ENCODE measurements at regions not wholly inside any gene's neighbourhood (a gene's known extent, or its start where the extent isn't known, plus 50 kb on each side); places are given as distances from the start of the nearest gene placed in this dataset.
"Not testable (repeated sequence)": the region's sequence is repeated elsewhere in the genome, so short reads cannot be mapped to it uniquely, and the experiment has no call there.

DNA sequence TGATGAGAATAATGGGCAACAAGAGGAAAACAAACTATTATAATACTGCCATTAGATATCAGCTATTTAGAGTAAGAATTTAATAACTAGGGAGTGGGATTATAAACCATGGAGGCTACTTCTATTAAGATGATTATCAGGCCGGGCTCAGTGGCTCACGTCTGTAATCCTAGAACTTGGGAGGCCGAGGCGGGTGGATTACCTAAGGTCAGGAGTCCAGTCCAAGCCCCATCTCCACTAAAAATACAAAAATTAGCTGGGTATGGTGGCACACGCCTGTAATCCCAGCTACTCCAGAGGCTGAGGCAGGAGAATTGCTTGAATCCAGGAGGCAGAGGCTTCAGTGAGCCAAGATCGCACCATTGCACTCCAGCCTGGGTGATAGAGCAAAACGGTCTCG, 355.6 kb downstream of the PPP1R3A start:
- DNase-seq = not testable (repeated sequence)

- no peak for DNase-seq
These were observed 356.0 kb downstream of the PPP1R3A start for GRCh38 chr7:113562801-113563200.

DNA sequence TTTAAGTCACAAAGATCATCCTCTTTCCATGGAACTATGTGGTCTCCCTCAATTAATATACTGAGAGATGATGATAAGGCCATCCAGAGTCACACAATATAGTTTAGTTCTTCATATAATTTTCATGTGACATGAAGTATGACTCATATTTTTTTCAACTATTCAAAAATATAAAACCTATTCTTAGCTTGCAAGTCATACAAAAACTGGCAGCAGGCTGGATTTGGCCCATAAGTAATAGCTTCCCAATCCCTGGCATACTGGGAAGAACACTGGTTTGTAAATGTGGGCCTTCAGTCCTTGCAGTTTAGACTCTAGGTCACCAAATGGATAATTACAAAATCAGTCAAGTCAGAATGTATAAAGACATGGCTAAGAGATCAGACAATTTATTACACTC, 356.6 kb downstream of the PPP1R3A start:
- no peak for DNase-seq

DNA sequence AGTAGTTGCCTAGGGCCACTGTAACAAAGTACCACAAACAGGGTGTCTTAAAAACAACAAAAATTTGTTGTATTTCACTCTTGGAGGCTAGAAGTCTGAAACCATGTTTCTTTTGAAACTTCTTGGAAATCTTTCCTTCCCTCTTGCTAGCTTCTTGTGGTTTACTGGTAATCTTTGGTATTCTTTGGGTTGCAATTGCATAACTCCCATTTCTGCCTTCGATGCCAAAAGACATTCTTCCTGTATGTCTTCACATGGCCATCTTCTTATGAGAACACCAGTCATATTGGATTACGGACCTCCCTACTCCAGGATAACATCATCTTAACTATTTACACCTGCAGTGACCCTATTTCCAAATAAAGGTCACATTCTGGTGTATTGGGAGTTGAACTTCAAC, 357.4 kb downstream of the PPP1R3A start:
- no peak for DNase-seq

DNA sequence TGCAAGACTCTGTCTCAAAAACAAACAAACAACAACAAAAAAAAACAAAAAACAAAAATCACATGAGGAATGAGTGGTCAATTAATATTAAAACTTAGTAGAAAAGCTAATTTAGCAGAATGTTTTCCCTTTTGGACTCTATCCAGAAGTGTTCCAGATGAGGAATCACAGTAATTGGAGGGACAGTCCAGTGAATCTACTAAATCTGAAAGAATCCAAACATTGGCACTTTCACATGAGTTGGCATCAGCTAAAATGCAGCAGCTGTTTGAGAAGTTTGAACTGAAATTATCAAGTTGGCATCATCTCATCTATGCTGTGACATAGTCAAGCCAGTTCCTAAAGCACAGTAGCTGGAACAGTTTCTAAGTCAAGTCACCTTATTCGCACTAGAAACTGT, 367.8 kb downstream of the PPP1R3A start:
- no peak for DNase-seq

DNA sequence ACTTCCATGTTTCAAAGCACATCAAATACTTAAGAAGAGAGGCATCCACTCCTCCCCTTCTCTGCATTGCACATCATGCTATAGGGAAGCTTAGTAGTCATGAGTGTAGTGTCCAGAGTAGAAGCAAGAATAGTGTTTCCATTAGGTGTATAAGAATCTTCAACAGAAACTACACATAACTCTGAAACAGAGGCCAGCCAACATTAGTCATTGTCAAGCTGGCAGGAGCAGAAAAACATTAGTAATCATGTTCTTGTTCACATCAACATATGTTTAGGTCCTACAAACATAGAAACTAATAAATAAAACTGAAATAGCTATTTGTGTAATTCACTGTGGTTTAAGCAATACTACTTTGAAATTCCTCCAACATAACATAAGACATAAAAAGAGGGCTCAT, 370.2 kb downstream of the PPP1R3A start:
- DNase-seq = no peak

DNA sequence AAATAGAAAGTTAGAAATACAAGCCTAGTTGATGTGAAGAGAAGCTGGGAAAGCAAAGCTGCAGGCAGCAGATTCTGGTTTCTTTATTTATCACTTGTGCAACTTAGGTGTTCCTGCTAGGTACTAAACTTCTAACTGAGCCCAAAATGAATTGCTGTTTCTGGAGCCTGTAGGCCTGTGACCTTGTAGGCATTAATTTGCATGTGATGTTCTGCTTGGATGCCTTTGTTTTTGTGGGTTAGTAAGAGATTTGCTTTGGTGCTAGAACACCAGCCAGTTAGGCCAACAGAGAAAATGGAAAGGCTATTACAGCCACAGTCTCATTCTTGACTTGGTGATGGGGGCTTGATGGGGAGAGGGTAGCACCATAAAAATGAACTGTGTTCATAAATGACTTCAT, 370.7 kb downstream of the PPP1R3A start:
- DNase-seq = no peak

- DNase-seq = no peak
These were observed 397.3 kb downstream of the PPP1R3A start for GRCh38 chr7:113521468-113521867.

DNA sequence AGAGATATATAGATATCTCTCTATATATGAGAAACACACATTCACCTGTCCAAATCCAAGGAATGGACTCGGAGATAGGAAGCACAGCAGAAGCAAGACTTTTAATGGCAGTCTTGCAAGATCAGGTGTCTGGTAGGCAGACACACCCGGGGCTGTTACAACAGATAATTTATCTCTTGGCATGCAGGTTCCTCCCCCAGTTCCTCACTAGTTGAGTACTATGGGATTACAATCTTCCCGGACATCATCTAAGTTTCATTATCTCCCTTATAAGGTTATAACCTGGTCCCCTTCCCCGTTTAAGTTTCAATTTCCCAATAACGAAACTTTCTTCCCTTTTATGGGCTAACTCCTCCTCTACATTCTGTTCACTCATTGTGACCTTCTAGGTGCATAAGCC, 399.3 kb downstream of the PPP1R3A start:
- no peak for DNase-seq

- DNase-seq = no peak
These were observed 386.3 kb upstream of the SMIM30 start for GRCh38 chr7:113504691-113505090.

DNA sequence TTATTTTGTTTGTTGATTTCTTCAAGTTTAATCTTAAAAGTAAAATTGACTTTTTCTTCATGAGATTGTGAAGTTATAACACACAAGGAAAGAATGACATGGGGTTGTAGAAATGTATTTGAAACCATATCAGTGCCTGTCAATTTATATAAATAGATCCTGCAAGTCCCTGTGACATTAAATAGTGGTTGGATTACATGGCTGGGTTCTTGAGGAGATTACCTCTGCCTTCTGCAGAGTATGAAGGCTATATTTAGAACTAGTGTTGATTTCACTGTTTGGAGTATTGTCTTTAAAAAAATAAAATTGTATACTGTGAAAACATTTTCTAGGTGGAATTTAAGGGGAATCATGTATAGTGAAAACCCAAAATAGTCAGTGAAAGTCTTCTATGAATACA, 385.8 kb upstream of the SMIM30 start:
- DNase-seq = no peak

GRCh38 chr7:113496586-113496985, 378.2 kb upstream of the SMIM30 start:
- not testable (repeated sequence) for DNase-seq

- DNase-seq = not testable (repeated sequence)
These were observed 376.6 kb upstream of the SMIM30 start for GRCh38 chr7:113494797-113495566.

DNA sequence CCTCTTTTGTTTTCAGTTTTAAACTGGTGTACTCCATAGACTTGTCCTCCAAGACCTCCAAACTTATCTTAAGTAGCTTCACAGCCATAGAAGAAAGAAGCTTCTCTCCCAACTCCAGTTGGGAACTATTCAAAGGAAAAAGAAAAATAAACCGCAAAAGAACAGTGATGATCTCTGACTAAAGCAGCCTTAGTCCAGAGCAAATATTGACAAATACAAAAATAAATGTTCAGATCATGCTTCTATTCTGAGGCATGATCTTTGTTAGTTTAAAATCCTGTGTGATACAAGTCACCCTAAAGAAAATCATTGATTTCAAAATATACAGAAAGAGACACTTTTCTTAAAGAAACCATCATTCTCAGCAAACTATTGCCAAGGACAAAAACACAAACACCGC, 373.0 kb upstream of the SMIM30 start:
- DNase-seq = no peak

DNA sequence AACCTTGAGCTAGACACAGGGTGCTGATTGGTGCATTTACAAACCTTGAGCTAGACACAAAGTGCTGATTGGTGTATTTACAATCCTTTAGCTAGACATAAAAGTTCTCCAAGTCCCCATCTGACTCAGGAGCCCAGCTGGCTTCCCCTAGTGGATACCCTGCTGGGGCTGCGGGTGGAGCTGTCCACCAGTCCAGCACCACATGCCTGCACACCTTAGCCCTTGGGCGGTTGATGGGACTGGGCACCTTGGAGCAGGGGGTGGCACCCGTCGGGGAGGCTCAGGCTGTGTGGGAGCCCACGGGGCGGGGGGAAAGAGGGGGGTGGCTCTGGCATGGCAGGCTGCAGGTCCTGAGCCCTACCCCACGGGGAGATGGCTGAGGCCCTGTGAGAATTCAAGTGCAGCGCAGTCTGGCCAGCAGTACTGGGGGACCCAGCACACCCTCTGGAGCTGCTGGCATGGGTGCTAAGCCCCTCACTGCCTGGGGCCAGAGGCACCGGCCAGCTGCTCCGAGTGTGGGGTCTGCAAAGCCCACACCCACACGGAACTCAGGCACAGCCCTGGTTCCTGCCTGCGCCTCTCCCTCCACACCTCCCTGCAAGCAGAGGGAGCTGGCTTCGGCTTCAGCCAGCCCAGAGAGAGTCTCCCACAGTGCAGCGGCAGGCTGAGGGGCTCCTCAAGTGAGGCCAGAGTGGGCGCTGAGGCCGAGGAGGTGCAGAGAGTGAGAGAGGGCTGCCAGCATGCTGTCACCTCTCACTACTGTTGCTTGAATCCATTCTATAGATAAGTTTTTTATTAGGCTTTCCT, 369.8 kb upstream of the SMIM30 start:
- DNase-seq = no peak

- no peak for DNase-seq
These were observed 368.2 kb upstream of the SMIM30 start for GRCh38 chr7:113486548-113486947.

DNA sequence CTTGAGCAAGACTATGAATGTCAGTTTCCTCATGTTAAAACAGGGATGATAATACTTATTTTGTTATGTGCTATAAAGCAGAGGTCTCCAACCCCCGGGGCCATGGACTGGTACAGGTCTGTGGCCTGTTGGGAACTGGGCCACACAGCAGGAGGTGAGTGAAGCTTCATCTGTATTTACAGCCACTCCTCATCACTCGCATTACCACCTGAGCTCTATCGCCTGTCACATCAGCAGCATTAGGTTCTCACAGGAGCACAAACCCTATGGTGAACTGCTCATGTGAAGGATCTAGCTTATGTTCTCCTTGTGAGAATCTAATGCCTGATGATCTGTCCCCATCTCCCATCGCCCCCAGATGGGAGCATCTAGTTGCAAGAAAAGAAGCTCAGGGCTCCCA, 365.3 kb upstream of the SMIM30 start:
- no peak for DNase-seq

DNA sequence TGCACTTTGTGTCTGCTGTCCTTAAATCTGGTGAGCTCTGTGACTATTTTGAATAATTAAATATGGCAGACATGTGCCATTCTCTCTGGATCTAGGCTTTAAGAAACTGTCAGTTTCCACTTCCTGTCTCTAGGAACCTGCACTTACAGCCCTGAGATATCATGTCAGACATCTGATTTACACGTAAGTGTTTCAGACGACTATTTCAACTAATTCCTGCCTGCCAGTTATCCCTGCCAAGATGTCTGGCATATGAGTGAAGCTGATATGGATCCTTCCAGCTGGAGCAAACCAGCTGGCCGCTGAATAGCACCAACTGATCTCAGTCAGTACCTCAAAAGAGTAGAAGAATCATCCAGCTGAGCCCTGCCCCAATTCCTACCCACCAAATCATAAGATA, 362.2 kb upstream of the SMIM30 start:
- no peak for DNase-seq

GRCh38 chr7:113464096-113464855, 345.9 kb upstream of the SMIM30 start:
- DNase-seq = no peak

DNA sequence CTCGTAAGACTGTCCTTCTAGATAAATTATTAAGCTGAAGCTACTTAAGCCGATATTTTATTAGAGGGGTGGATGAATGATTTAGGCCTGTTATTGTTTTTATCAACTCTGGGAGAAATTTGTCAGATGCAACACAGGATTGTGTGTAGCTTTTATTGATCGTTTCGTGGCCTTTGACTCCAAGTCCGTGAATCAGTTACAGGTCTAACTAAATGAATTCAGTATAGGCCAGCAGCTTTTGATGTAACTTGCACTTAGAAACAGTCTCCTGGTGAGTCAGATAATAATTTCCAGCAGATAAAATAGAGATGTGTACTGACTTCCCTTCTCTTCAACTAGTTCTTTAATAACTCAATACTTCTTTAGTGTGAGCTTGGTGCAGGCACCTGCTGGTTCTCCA, 341.7 kb upstream of the SMIM30 start:
- no peak for DNase-seq

DNA sequence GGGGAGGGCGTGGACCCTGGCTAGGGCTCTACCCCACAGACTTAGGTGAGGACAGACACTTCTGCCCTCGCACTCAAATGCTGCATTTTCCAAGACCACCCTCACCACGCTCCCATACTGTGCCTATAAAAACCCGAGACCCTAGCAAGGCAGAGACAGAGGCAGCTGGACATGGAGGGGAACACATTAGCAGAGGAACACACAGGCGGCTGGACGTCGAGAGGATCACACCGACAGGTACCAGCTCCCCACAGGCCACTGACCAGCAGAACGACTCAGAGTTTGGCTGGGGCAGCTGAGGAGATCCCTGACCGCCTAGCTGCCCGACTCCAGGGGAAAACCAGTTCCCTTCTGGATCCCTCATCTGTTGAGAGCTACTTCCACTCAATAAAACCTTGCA, 338.2 kb upstream of the SMIM30 start:
- DNase-seq = no peak

GRCh38 chr7:113454597-113455169, 336.3 kb upstream of the SMIM30 start:
- no peak for DNase-seq

DNA sequence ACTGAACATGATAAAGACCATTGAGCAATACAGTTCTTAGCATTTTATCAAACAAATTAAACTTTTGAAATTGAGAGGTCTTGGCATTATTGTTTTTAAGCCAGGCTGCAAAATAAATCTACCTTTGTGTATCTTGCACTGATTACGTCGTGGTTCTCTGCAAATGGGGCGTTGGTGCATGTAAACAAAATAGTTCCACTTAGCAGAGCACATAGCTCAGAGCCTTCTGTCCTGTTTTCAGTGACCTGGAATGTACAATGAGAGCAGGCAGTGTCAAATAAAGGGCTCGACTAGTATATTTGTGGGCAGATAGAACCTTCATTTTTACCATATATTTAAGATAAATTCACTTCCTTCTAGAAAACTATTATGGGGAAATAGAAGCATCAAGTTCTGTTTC, 333.9 kb upstream of the SMIM30 start:
- no peak for DNase-seq
